Stimulated activated CD4-positive, alpha-beta T cell treated with anti-CD3 and anti-CD28 coated beads, TNF-alpha, amount 100 ng/mL, for 1 hour (primary cell): ENCODE measurements at regions not wholly inside any gene's neighbourhood (a gene's known extent, or its start where the extent isn't known, plus 50 kb on each side); places are given as distances from the start of the nearest gene placed in this dataset.
"Not testable (repeated sequence)": the region's sequence is repeated elsewhere in the genome, so short reads cannot be mapped to it uniquely, and the experiment has no call there.

Experiments
- DNase-seq, 3 donors: peaks; one replicate each; pipeline ENCODE4 v3.0.0-alpha.2; 2020; ENCODE audit warnings: low read depth in 3 of 3, low spot score in 1 of 3

GRCh38 chr6:119742188-119742803, 392.7 kb upstream of the MAN1A1 start:
- DNase-seq, result peak in 1 of 3 donors; percentile 39

DNA sequence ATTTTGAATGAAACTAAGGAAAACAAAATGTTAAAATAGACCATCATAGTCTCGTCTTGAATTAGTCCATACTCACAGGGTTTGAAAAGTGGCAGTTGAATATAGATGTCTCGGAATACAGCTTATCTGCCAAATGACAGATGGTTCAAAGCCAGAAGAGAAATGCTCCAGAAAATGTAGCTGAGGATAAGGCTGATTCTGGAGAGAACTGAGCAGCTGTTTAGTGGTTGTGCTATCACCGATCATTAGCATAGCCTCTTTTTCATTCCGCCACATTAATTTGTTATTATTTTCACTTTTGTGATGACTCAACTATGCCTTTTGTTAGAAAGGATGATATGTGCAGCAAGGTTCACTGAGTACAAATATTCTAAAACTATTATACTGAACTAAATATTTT, 390.2 kb upstream of the MAN1A1 start:
- no peak for DNase-seq

- DNase-seq, result no peak
These were observed 388.9 kb upstream of the MAN1A1 start for GRCh38 chr6:119738425-119738824.

DNA sequence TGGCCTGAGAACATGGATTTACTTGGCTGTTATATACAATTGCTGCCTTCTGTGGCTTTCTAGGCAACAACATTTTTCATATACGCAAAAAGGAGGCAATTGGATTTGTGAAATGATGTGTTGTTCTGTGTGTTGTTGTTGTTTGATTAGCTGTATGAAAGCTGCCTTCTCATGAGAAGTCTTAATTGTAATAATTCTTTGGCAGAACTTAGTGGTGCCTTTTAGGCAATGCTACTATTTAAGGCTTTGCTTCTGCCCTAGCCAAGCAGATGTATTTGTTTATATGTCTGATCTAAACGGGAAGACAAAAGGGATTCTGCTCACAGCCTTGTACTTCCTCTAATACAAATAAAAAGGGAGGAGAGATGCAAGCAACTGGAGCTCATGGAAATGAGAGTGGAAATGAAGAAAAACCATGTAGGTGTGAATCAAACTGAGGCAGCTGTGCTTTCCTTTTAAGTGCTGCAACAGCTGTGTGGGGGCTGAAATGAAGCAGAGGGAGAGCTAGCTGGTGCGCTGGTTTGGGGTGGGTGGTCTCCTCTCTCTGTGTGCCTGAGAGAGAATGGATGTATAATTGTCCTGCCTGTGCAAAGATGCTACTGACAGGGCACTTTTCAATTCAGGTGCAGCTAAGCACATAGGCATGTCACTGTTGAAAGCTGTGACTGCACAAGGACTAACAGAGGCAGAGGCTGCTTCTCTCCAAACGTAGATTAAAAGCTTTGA, 386.9 kb upstream of the MAN1A1 start:
- DNase-seq, result no peak

GRCh38 chr6:119735530-119735929, 386.0 kb upstream of the MAN1A1 start:
- no peak for DNase-seq

- no peak for DNase-seq
These were observed 384.7 kb upstream of the MAN1A1 start for GRCh38 chr6:119734227-119734626.

GRCh38 chr6:119728935-119729334, 379.4 kb upstream of the MAN1A1 start:
- no peak for DNase-seq

- DNase-seq, result no peak
These were observed 378.7 kb upstream of the MAN1A1 start for GRCh38 chr6:119728220-119728750.

DNA sequence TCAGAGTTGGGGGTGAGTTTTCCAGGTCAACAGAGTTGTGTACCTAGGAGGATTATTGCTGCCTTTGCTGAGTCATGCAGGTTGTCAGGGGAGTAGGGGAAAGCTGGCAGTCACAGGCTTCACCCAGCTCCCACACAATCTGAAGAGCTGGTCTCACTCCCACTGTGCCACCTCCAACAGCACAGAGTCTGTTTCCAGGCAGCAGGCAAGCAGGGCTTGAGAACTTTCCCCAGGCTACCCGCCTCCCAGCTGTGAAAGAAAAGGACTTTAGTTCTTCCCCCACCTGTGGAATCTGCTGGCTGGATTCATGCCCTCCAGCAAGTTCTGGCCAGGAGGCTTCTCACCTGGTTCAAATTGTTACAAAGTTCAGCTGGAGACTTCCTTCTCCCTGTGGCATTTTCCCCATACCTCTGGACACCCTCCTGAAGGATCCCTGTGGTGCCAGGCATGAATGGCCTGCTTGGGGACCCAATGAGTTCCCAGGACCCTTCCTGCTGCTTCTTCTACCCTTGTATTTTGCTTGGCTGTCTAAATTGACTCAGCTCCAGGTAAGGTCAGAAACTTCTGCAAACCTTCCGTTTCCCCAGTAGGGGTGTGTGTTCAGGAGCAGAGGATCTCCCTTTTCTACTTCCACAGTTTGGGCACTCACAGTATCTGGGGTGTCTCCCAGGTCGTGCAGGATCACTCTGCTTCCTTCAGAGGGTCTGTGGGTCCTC, 378.1 kb upstream of the MAN1A1 start:
- no peak for DNase-seq

DNA sequence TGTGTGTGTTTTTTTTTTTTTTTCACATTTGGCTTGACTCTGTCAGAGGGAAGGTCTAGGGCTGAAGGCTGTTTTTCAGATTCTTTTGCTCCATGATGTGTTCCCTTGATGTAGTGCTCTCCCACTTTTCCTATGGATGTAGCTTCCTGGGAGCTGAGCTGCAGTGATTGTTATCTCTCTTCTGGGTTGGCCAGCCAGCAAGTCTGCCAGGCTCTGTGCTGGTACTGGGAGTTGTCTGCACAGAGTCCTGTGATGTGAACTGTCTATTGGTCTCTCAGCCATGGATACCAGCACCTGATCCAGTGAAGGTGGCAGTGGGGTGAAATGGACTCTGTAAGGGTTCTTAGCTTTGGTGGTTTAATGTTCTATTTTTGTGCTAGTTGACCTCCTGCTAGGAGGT, 377.4 kb upstream of the MAN1A1 start:
- not testable (repeated sequence) for DNase-seq

DNA sequence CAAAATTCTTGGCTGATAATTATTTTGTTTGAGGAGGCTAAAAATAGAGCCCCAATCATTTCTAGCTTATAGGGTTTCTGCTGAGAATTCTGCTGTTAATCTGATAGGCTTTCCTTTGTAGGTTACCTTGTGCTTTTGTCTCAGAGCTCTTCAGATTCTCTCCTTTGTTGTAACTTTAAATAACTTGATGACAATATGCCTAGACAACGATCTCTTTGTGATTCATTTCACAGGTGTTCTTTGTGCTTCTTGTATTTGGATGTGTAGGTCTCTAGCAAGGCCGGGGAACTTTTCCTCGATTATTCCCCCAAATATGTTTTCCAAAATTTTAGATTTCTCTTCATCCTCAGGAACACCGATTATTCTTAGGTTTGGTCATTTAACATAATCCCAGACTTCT, 376.5 kb upstream of the MAN1A1 start:
- DNase-seq, result no peak

GRCh38 chr6:119720160-119720559, 370.6 kb upstream of the MAN1A1 start:
- no peak for DNase-seq

DNA sequence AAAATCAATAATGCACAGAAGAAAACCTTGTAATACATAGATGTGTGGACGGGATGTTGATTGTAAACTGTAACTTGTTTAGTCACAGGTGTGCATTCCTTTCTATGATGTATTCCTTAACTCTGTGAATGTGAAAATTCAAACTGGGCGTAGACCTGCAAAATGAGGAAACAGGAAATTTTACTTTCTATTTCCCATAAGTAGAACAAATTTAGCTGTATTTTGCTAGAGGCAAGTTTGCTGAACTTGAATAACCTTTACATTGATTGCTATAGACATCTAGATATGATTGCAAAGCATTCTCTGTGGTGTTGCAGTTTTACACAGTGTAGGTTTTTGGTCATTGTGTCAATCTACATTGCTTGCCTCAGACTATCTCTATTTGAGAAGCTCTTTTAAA, 368.4 kb upstream of the MAN1A1 start:
- no peak for DNase-seq

- DNase-seq, result no peak
These were observed 367.2 kb upstream of the MAN1A1 start for GRCh38 chr6:119716668-119717270.

DNA sequence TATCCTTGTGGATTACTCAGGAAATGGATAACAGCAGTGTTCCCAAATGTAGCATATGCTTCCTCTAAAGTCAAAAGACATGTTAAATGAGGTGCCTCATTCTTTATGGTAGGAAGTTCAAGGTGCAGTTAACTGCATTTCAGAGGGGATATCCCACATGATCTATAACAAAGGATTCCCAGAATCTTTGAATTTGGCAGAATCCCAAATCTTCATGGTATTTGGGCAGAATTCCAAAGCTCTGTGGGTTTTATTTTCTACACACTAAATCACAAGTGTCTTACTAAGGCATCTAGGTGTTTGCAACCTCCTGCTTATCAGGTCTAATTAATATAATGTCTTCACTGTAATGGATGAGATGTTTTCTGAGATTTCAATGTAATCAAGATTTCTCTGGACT, 364.3 kb upstream of the MAN1A1 start:
- DNase-seq, result no peak

DNA sequence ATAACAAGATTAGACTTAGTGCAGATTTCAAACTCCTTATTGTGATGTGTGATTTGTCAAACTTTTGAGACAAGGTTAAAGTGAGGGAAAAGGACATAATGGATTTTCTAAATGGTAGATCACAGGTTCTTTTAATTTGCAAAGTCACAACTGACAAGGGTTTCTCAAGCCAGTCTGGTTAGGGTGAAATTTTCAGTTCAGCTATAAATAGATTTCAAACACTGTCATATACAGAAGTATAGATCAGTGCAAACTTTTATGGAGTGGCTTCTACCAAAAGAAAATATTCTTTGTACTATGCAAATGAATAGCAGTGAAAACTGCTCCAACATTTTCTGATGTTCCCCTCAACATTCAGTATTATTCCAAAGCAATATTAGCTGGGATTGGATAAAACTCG, 337.1 kb upstream of the MAN1A1 start:
- no peak for DNase-seq

- no peak for DNase-seq
These were observed 336.7 kb upstream of the MAN1A1 start for GRCh38 chr6:119686240-119686639.

- no peak for DNase-seq
These were observed 334.1 kb upstream of the MAN1A1 start for GRCh38 chr6:119683671-119684070.

DNA sequence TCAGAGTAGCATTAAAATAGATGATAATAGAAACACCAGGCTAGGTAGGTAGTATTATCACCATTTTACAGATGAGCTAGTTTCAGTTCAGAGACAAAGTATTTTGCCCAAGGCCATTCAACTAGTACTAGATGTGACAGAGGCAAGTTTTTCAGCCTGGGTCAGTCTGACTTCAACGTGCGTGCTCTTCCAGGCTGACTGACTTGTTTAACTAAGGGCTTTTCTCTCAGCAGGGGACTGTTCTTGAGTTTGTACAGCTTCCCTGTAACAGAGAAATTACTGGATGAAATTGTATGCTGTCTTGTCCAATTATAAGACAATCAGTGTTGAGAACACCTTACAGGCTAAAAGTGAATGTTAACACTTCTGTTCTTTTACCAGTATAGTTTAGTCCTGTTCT, 333.5 kb upstream of the MAN1A1 start:
- DNase-seq, result no peak

DNA sequence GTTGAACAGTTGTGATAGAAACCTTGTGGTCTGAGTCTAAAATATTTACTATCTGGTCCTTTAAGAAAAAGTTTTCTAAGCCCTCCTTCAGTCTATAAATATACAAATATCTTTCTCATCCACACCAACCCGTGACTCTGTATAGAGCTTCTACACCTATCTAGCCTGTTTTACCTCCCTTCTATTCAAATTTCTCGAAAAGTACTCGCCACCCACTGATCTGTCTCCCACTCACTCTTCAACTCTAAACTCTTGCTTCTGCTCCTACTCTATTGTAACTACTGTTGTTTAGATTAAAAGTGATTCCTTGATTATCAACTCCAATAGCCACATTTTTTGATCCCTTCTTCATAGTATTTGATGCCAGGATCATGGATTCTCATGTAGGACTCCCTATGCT, 329.4 kb upstream of the MAN1A1 start:
- DNase-seq, result no peak

DNA sequence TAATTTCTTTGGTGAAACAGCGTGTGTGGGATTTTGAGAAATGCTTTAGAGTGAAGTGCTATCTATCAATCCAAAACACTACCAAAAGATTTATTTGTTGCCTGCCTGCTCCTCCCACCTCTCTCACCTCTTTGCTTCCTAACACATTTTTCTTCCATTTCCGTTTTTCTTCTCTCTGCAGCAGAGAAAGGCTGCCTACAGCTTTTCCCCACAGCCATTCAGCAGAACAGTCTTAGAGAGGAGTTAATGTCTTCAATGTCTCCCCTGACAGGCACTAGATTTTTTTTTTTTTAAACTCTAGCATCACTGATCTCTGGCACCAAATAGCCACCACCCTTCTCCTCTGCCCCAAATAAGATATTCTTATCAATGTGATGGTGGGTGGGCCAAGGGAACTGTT, 327.8 kb upstream of the MAN1A1 start:
- DNase-seq, result no peak

GRCh38 chr6:119676961-119677360, 327.4 kb upstream of the MAN1A1 start:
- no peak for DNase-seq
